Fibroblast of gingiva (primary cell): ENCODE measurements at regions not wholly inside any gene's neighbourhood (a gene's known extent, or its start where the extent isn't known, plus 50 kb on each side); places are given as distances from the start of the nearest gene placed in this dataset.

Source experiments
- DNase-seq: peaks from one replicate; pipeline ENCODE4 v3.0.0-alpha.2; 2011; ENCODE audit warnings: low read depth

GRCh38 chrX:39810901-39811300 is 286.9 kb downstream of the BCOR start:
- no peak for DNase-seq

- no peak for DNase-seq
Observed at GRCh38 chrX:39811376-39811775, 286.4 kb downstream of the BCOR start.

DNA sequence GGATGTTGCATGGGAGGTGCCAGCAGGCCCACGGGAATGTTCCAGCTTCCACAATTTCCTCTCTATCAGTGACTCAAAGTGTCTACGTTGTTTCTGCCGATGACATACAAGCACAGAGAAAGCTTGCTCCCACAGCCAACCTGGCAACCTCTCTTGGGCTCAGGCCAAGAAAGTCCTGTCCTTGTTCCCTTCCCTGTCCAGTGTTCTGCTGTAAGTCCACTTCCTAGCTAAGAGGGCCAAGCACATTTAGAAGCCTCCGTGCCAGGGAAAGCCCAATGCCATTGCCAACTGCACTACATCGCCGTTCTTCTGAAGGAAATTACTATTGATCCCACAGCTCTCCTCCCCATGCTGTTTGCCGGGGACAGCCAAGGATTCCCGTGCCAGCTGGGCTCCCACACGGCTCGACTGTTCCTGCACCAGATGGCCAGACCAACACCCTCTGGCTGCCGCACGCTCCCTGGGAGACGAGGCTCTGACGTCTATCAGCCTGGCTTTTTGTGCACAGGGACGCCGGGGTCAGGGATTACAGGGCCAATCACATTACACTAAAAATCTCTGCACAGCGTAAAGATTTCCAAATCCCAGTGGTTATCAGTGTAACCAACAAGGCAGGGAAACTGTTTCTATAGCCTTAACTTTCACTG is 284.0 kb downstream of the BCOR start:
- peak; percentile 94 for DNase-seq

DNA sequence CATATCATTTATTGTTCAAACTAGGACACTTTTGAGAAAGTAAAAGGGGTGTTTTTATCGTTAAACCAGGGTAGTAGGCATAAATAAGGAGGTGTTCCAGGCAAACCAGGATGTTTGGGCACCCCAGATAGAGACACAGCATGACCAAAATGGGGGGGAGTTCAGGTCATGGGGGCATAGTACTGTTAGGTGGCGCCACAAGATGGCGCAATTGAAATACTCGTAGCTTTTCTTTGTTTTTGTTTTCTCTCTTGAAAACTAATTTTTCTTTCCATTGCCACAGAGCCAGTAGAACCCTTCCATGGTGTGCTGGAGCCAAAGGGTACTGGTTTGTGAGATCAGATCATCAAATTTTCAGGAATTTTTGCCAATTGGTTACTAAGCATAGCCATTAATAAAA is 283.4 kb downstream of the BCOR start:
- DNase-seq = peak; percentile 6

GRCh38 chrX:39815631-39816030 is 282.1 kb downstream of the BCOR start:
- DNase-seq = no peak

DNA sequence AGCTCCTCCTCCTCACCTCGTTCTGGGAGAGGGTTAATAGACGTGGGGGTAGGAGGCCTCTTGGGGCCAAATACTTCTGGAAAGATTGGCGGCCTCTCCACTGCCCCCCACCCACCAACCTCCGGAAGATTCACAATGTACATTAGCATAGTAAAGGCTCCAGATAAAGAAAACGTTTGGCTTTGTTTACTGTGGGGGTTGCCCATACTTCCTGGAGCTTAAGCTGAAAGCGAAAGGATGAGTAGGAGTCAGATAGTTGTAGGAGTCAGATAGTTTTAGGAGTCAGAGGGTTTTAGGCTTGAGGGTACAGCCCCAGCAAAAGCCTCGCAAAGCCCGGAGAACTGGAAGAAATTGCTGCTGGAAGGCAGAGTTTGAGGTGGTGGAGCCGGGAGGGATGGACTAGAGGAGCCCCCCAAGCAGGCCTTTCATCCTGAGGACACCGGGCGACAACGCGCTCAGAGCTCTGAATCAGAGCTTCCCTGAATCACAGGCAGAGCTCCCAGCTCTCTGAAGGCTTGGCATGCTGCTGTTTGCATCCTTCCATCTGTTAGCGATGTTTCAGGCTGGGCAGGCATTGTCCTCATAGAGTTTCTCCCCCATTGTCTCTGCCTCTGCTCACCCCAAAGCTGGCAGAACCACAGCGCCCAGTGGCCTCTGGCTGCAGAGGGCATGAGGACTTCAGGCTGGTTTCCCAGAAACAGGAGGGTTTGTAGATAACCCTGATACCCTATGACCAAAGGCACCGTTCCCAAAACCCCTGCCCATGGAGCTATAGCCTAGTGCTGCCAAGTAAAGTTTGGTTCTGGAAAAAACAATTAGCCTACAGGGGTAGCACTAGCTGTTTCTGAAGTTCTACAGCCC is 280.7 kb downstream of the BCOR start:
- peak; percentile 37 for DNase-seq

DNA sequence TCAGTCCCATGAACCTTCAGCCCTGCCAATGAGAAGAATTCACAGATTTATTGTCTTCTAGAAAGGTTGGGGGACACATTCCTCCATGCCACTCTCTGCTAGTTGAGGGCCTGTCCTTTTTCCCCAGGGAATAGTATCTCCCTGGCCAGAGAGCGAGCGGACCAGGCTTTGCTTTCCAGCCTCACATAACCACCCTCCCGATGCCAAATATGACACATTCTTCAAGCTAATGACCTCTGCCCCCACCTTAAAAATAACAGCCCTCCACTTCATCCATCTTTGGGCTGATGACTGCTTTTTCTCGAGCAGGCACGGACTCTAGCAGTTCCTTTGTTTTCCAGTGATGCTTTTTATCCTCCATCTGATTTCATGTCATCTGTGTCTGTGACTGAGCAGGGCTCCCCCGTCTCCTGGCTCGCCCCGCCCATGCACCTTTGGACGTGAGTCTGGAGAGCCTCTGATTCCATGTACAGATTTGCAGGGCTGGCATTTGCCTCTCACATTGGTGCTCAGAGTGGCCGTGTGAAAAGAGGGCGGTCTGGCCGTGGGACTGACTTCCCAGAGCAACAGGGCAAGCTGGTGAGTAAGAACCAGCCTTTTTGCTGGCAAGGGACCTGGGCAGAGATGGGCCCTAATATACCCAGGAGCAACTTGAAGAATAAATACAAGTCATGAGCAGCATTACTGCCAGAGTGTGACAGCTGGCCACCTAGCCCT is 279.8 kb downstream of the BCOR start:
- no peak for DNase-seq

- no peak for DNase-seq
Observed at GRCh38 chrX:39818750-39819149, 279.0 kb downstream of the BCOR start.

GRCh38 chrX:39819921-39820849 is 277.6 kb downstream of the BCOR start:
- no peak for DNase-seq

GRCh38 chrX:39820938-39821708 is 276.6 kb downstream of the BCOR start:
- peak; percentile 4 for DNase-seq

- DNase-seq = no peak
Observed at GRCh38 chrX:39821709-39822095, 276.1 kb downstream of the BCOR start.

- DNase-seq = no peak
Observed at GRCh38 chrX:39822133-39822748, 275.5 kb downstream of the BCOR start.

- no peak for DNase-seq
Observed at GRCh38 chrX:39823424-39823823, 274.3 kb downstream of the BCOR start.

GRCh38 chrX:39823854-39824253 is 273.9 kb downstream of the BCOR start:
- DNase-seq = no peak

DNA sequence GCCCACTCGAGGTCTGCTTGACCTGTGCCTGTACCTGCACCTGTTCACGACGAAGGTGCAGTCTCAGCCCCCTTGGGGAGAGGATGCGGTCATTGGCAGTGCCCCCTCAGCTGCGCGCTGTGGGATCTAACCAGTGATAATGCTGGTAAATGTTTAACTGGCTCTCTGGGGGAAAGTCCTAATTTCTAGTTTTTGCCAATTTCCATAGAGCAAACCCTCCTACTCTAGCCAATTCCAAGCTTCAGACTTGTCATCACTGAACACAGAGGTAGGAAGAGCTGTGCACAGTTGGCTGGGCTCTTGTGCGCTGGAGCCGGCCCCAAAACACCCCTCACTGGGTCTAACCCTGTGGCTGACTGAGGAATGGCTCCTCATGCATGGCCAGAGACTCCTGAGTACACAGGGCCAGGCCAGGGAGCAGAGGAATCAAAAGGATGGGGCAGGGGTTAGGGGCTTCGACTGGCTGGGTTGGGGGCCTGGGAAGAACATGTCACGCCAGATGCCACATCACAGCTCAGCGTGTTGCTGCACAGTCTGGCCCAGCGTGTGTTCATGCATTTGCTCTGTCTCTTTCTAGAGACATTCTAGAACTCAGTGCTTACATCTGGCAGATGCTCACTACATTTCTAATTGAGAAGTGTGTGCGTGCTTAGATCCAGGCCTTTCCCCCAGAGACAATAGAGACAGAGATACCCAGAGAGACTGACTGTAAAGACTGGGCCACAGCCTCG is 270.8 kb downstream of the BCOR start:
- no peak for DNase-seq

DNA sequence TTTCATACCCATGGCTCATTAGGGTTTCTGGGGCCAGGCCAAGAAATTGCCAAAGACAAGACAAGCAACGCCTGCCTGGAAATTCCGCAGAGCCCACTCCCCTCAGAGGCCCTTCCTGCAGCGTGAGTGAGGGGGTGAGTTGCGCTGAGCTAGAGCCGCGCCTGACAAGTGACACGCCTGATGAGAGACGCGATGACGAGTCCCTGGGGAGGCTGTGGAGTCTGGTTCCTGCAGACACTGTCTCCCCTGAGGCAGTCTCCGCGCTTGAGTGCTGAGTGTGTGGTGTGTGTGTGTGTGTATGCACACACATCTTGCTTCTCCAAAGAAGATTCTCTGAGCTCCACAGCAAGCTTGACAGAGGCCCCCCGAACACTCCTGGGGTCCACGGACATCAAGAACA is 269.8 kb downstream of the BCOR start:
- no peak for DNase-seq

DNA sequence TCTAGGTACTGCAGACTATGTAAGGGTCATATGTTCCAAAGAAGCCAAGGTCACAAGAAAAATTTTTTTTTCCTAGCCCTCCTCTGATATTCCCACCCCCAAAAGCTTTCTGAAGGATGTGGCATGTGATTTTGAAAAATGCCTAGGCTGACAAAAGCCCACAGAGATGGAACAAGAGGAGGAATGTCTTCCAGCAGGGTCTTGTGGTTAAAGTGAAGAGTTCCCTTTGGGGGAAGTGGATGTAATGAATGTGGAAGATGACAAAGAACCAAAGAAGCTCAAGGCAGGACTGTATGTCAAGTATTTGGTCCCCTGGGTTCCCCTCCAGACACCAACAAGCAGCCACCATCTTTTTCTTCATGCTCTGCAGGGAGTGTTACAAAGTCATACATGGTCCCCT is 268.8 kb downstream of the BCOR start:
- DNase-seq = no peak

DNA sequence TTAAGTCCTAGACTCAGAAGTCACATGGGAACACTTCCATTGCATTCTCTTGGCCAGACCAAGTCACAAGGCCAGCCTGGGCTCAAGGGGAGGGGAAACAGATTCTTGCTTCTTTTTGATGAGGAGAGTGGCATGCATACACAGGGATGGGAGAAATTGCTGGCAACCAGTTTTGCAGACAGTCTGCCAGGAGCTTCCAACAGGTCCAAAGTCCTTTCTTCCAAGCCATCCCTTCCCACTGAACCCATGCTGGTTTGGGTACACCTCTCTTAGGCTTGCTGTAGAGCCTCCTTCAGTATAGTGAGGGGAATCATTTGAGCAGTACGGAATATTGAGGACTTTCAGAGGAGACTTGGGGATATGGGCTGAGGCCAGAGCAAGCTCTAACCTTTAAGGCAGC is 267.8 kb downstream of the BCOR start:
- no peak for DNase-seq

DNA sequence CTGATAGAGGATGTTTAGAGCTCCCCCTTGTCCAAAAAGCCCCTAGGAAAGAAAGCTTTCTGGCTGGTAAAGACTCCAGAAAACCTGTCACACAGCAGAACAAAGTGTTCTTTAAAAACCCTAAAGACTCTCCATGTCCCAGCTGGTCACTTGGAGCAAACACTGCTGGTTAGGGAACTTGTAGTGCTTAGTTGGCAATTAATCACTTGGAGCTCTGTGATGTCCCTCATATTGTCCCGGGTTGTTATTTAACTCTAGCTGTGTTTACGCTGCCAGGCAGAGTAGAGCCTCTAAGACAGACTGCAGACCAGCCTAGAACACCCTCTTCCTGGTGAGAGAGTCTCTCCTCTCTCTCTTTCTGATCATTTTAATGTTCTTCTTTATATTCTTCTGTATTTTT is 267.3 kb downstream of the BCOR start:
- DNase-seq = no peak

DNA sequence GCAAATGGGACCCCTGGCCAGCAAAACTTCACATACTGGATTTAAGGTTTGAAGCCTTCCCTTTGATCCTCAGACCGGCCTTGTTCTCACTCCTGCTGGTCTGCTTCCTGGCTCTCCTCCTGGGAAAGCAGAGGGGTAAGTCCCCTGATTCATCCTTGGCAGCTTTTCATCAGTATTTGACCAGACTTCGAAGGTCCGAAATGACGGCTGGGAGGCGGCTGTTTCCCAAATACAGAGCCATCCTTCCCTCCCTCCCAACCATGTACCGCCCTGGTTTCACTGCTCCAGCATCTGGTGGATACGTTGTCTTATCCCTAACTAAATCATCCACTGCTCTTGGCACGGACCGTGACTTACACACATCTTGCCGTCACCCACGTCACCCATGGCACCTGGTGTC is 265.5 kb downstream of the BCOR start:
- no peak for DNase-seq
